B cell (primary cell): ENCODE measurements at regions not wholly inside any gene's neighbourhood (a gene's known extent, or its start where the extent isn't known, plus 50 kb on each side); places are given as distances from the start of the nearest gene placed in this dataset.

Experiments used
- ATAC-seq: fragments of 200-7000 bp; cut with Tn5 transposase; one replicate; pipeline ENCODE4 v1.10.0; 2021; ENCODE audit warnings: low read depth, mild to moderate bottlenecking, moderate number of reproducible peaks, moderate library complexity
- CTCF ChIA-PET: fragments of 350-600 bp; sonication (Branson Sonifier 250); formaldehyde crosslinking; loops from one replicate; lab custom pipeline; 2021; ENCODE audit warnings: antibody characterized with exemption, inconsistent platforms; lab: Charles Lee
- POLR2A ChIA-PET: fragments of 350-600 bp; sonication (Branson Sonifier 250); formaldehyde crosslinking; loops from one replicate; lab custom pipeline; 2021; ENCODE audit warnings: antibody characterized with exemption; lab: Charles Lee
- DNase-seq: peaks from one replicate; pipeline ENCODE4 v3.0.0; 2013
- H2AFZ ChIP-seq: 2 replicates; pipeline ENCODE4 v1.6.1; 2012; ENCODE audit warnings: mild to moderate bottlenecking, low read depth, low read length; ENCODE audit not compliant: insufficient read depth, poor library complexity, severe bottlenecking
- H3K27ac ChIP-seq, 2 donors: 1 replicate in 1 of 2; 2 replicates in 1 of 2; pipeline ENCODE4 v1.5.1; 2012 to 2013; ENCODE audit warnings: low read length in 2 of 2, mild to moderate bottlenecking in 2 of 2, moderate library complexity in 1 of 2
- H3K27me3 ChIP-seq, 4 experiments: fragments of 200-600 bp in 1 of 4; sonication (generic) in 1 of 4; replicated peaks in 1 of 4; 1 replicate in 2 of 4; 2 replicates in 2 of 4; pipeline versions ENCODE4 v1.6.1 to v1.7.0; 2013 to 2016; ENCODE audit warnings: low read length in 3 of 4, mild to moderate bottlenecking in 2 of 4, mixed read lengths in 1 of 4, moderate library complexity in 1 of 4; ENCODE audit not compliant: insufficient read depth in 4 of 4, control insufficient read depth in 3 of 4; ENCODE audit errors: control extremely low read depth in 1 of 4
- H3K36me3 ChIP-seq, 2 experiments: replicated peaks in 1 of 2; 1 replicate in 1 of 2; 2 replicates in 1 of 2; pipeline versions ENCODE4 v1.6.1 to v1.7.1; 2013; ENCODE audit warnings: low read length in 1 of 2; ENCODE audit not compliant: insufficient read depth in 2 of 2, control insufficient read depth in 1 of 2; ENCODE audit errors: control extremely low read depth in 1 of 2, extremely low read depth in 1 of 2
- H3K4me1 ChIP-seq, 2 donors: fragments of 200-600 bp in 1 of 2; sonication (generic) in 1 of 2; 1 replicate in 1 of 2; 2 replicates in 1 of 2; pipeline versions ENCODE4 v1.5.1 to v1.6.1; 2013 to 2017; ENCODE audit warnings: low read length in 2 of 2; ENCODE audit not compliant: control insufficient read depth in 2 of 2, insufficient read depth in 2 of 2
- H3K4me2 ChIP-seq: replicated peaks from 2 replicates; pipeline ENCODE3; 2012; ENCODE audit warnings: mild to moderate bottlenecking, low read depth, low read length; ENCODE audit not compliant: poor library complexity, severe bottlenecking
- H3K4me3 ChIP-seq, 5 experiments: fragments of 200-600 bp in 1 of 5; sonication (generic) in 1 of 5; 1 replicate in 3 of 5; 2 replicates in 2 of 5; pipeline versions ENCODE4 v1.5.1 to v1.7.0; 2011 to 2016; ENCODE audit warnings: low read length in 4 of 5, mild to moderate bottlenecking in 4 of 5, low read depth in 2 of 5, control low read depth in 1 of 5, moderate library complexity in 1 of 5; ENCODE audit not compliant: insufficient read depth in 1 of 5; ENCODE audit errors: control extremely low read depth in 1 of 5, extremely low read depth in 1 of 5
- H3K79me2 ChIP-seq: fragments of 200-600 bp; sonication (generic); one replicate; pipeline ENCODE4 v1.6.0; 2016; ENCODE audit warnings: low read length; ENCODE audit not compliant: control insufficient read depth, insufficient read depth
- H3K9ac ChIP-seq: fragments of 200-600 bp; sonication (generic); 2 replicates; pipeline ENCODE4 v1.6.1; 2017; ENCODE audit warnings: mild to moderate bottlenecking, low read length, moderate library complexity
- H3K9me3 ChIP-seq, 3 donors: one replicate each; pipeline versions ENCODE4 v1.6.1 to v1.7.1; 2013; ENCODE audit warnings: low read length in 2 of 3; ENCODE audit not compliant: control insufficient read depth in 2 of 3, insufficient read depth in 1 of 3; ENCODE audit errors: control extremely low read depth in 1 of 3
- H4K20me1 ChIP-seq: 2 replicates; pipeline ENCODE4 v1.6.0; 2012; ENCODE audit warnings: mild to moderate bottlenecking, low read length; ENCODE audit not compliant: insufficient read depth, control insufficient read depth, poor library complexity, severe bottlenecking
- H3K27ac Mint-ChIP-seq: one replicate; pipeline ENCODE4 v1.8.0; 2021; ENCODE audit warnings: mixed read lengths
- H3K27me3 Mint-ChIP-seq: one replicate; pipeline ENCODE4 v1.8.0; 2021; ENCODE audit warnings: mixed read lengths
- H3K4me1 Mint-ChIP-seq: one replicate; pipeline ENCODE4 v1.8.0; 2021; ENCODE audit warnings: mixed read lengths
- H3K4me3 Mint-ChIP-seq: one replicate; pipeline ENCODE4 v1.8.0; 2021; ENCODE audit warnings: mixed read lengths
- H3K9me3 Mint-ChIP-seq: one replicate; pipeline ENCODE4 v1.8.0; 2022; ENCODE audit warnings: mixed read lengths; ENCODE audit not compliant: insufficient read depth
- EZH2 ChIP-seq: IDR thresholded peaks from 2 replicates; pipeline ENCODE4 v1.6.1; 2012; ENCODE audit warnings: borderline replicate concordance, low read depth, mild to moderate bottlenecking, moderate library complexity, low read length; ENCODE audit not compliant: insufficient read depth, poor library complexity, severe bottlenecking
- WGBS: methylation state at CpG from one replicate; pipeline ENCODE4 v1.1.5; 2013; ENCODE audit warnings: missing lambda C conversion rate; ENCODE audit not compliant: insufficient coverage; 5-methylcytosine and 5-hydroxymethylcytosine counted together
- intact Hi-C: fragments of 100-400 bp; cut with micrococcal nuclease; formaldehyde crosslinking; loops from one replicate; pipeline ENCODE4 v1.10.0; 2022
- TF ChIP-seq, protein P1 (sequence below): fragments of 200-600 bp; IDR thresholded peaks from one replicate; pipeline ENCODE4 v1.8.0; 2022; ENCODE audit warnings: antibody characterized with exemption, mild to moderate bottlenecking

DNA sequence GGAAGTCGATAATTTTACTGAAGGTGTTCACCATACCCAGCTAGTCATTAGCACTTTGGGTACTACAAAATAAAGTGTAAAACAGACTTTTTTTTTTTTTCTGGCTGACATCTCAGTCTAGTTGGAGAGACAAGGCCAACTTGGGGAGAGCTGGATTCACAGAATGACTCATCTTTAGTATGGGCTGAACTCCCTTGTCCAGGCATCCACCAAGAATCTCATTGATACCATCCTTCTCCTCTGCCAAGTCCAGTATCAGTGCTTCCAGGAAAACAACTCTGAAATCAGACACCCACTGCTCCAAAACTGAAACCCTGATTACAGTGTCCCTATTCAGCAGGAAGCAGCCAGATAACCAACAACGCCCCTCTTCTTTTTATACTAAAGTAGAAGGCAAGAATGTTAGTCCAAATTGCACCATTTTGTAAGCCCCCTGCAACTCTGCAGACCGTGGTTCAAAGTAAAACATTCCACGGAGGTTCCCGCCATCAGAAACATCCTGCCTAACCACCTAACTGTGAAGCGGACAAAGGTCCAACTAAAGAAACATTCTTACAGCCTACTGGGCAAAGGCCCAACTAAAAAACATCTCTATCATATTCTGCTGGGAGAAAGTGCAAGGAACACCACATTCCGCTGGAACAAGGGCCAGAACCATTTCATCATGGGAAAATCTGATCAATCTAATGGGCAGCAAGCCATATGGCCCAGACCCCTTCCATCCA is 728.2 kb downstream of the BRINP1 start:
- Histone ChIP-seq H3K4me2 (no peak overlapping the region), H3K79me2 (no peaks in the 10 kb centered on the region), H3K27me3 (no peaks in the 10 kb centered on the region), H3K36me3 (no peaks in the 10 kb centered on the region), H4K20me1 (no peaks in the 10 kb centered on the region), H2AFZ (no peak overlapping the region), H3K27ac (no peak overlapping the region), H3K9me3 (peaks cover 2 to 4% (median 2%) of the 10 kb centered on the region in 3 donors), H3K4me3 (no peak overlapping the region), H3K9ac (no peak overlapping the region), H3K4me1 (no peaks in the 10 kb centered on the region)
- no peak overlapping the region for H3K4me3 Mint-ChIP-seq
- no peaks in the 10 kb centered on the region for H3K4me1 Mint-ChIP-seq
- no peak for ATAC-seq
- no peak overlapping the region for H3K27ac Mint-ChIP-seq
- ChIA-PET POLR2A (no interaction called here), CTCF (no interaction called here)
- intact Hi-C loops, result no loop called here
- peaks cover 9% of the 10 kb centered on the region for H3K9me3 Mint-ChIP-seq
- no peaks in the 10 kb centered on the region for H3K27me3 Mint-ChIP-seq
- no peak for DNase-seq
- TF ChIP-seq, protein P1, sequence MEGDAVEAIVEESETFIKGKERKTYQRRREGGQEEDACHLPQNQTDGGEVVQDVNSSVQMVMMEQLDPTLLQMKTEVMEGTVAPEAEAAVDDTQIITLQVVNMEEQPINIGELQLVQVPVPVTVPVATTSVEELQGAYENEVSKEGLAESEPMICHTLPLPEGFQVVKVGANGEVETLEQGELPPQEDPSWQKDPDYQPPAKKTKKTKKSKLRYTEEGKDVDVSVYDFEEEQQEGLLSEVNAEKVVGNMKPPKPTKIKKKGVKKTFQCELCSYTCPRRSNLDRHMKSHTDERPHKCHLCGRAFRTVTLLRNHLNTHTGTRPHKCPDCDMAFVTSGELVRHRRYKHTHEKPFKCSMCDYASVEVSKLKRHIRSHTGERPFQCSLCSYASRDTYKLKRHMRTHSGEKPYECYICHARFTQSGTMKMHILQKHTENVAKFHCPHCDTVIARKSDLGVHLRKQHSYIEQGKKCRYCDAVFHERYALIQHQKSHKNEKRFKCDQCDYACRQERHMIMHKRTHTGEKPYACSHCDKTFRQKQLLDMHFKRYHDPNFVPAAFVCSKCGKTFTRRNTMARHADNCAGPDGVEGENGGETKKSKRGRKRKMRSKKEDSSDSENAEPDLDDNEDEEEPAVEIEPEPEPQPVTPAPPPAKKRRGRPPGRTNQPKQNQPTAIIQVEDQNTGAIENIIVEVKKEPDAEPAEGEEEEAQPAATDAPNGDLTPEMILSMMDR, result no peak
- TF ChIP-seq EZH2, result no peak
- WGBS, result 79% methylated on average over 7 of the region's 7 CpGs

DNA sequence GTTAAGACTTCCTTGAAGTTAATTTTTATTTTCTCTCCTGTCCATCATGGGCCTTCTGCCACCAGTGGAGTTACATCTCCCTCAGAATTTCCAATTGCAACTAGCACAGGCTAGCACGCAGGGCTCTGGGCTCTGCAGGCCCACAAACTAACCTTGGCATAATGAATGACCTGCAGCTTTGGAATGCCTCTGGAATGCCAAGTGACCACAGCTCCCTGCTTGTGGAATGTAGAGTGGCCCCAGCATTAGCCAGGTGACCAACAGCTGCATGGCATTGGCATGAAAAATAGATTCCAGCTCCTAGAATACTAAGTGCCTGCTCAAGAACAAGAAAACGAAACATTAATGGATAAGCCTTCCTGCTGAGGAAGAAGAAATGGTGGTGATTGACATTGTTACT is 726.1 kb downstream of the BRINP1 start:
- H3K27ac Mint-ChIP-seq, result no peak overlapping the region
- intact Hi-C loops, result no loop called here
- no peaks in the 10 kb centered on the region for H3K27me3 ChIP-seq
- CTCF ChIA-PET, result no interaction called here
- TF ChIP-seq EZH2, result no peak
- no peaks in the 10 kb centered on the region for H3K4me1 ChIP-seq
- no peak overlapping the region for H3K4me3 ChIP-seq
- no peaks in the 10 kb centered on the region for H3K27me3 Mint-ChIP-seq
- no peak overlapping the region for H3K4me2 ChIP-seq
- H3K4me1 Mint-ChIP-seq, result no peaks in the 10 kb centered on the region
- H3K4me3 Mint-ChIP-seq, result no peak overlapping the region
- peaks cover 9% of the 10 kb centered on the region for H3K9me3 Mint-ChIP-seq
- ATAC-seq (no peak), DNase-seq (no peak)
- no peaks in the 10 kb centered on the region for H4K20me1 ChIP-seq
- no peak overlapping the region for H3K9ac ChIP-seq
- no peaks in the 10 kb centered on the region for H3K79me2 ChIP-seq
- H3K27ac ChIP-seq, result no peak overlapping the region
- peaks cover 2 to 10% (median 4%) of the 10 kb centered on the region in 3 donors for H3K9me3 ChIP-seq
- no peak overlapping the region for H2AFZ ChIP-seq
- 54% methylated on average over 1 of the region's 2 CpGs for WGBS
- POLR2A ChIA-PET, result no interaction called here
- H3K36me3 ChIP-seq, result no peaks in the 10 kb centered on the region
